Osteocyte (in vitro differentiated cells): ENCODE measurements at regions not wholly inside any gene's neighbourhood (a gene's known extent, or its start where the extent isn't known, plus 50 kb on each side); places are given as distances from the start of the nearest gene placed in this dataset.

Source experiments
- DNase-seq: peaks from one replicate; pipeline ENCODE4 v3.0.0; 2021; ENCODE audit warnings: mixed read lengths; ENCODE audit not compliant: unreplicated experiment; ENCODE audit errors: extremely low spot score
- H3K27ac Mint-ChIP-seq: one replicate; pipeline ENCODE4 v1.8.0; 2021; ENCODE audit warnings: mild to moderate bottlenecking, mixed read lengths; ENCODE audit not compliant: unreplicated experiment
- H3K27me3 Mint-ChIP-seq: one replicate; pipeline ENCODE4 v1.8.0; 2021; ENCODE audit warnings: mixed read lengths; ENCODE audit not compliant: unreplicated experiment
- H3K36me3 Mint-ChIP-seq: one replicate; pipeline ENCODE4 v1.8.0; 2021; ENCODE audit warnings: mixed read lengths; ENCODE audit not compliant: unreplicated experiment
- H3K4me1 Mint-ChIP-seq: one replicate; pipeline ENCODE4 v1.8.0; 2021; ENCODE audit warnings: mixed read lengths; ENCODE audit not compliant: unreplicated experiment
- H3K4me3 Mint-ChIP-seq: one replicate; pipeline ENCODE4 v1.8.0; 2021; ENCODE audit warnings: mild to moderate bottlenecking, moderate library complexity, mixed read lengths; ENCODE audit not compliant: unreplicated experiment
- H3K9me3 Mint-ChIP-seq: one replicate; pipeline ENCODE4 v1.8.0; 2021; ENCODE audit warnings: mixed read lengths; ENCODE audit not compliant: unreplicated experiment
- TF ChIP-seq, protein P1 (sequence below): fragments of 200-600 bp; sonication (generic); IDR thresholded peaks from 2 replicates; pipeline ENCODE4 v1.5.0; 2021; ENCODE audit warnings: antibody characterized with exemption, mild to moderate bottlenecking, moderate library complexity

DNA sequence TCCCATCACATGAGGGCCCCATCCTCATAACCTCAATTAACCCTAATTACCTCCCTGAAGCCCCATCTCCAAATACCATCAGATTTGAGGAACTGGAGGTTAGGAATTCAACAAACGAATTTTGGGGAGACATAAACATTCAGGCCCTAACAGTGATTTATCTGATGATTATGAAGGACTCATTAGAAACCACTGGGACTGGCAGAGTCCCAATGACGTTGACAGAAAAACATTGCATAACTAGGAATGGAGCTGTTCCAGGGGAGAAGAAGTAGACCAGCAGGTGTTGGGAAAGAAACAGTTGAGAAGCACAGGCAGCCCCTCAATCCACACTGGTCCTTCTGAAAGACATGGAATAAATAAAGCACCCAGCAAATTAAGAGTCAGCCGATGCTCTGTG lies 282.0 kb downstream of the MAP2K4 start:
- H3K9me3 Mint-ChIP-seq: peaks cover 5% of the 10 kb centered on the region
- TF ChIP-seq, protein P1, sequence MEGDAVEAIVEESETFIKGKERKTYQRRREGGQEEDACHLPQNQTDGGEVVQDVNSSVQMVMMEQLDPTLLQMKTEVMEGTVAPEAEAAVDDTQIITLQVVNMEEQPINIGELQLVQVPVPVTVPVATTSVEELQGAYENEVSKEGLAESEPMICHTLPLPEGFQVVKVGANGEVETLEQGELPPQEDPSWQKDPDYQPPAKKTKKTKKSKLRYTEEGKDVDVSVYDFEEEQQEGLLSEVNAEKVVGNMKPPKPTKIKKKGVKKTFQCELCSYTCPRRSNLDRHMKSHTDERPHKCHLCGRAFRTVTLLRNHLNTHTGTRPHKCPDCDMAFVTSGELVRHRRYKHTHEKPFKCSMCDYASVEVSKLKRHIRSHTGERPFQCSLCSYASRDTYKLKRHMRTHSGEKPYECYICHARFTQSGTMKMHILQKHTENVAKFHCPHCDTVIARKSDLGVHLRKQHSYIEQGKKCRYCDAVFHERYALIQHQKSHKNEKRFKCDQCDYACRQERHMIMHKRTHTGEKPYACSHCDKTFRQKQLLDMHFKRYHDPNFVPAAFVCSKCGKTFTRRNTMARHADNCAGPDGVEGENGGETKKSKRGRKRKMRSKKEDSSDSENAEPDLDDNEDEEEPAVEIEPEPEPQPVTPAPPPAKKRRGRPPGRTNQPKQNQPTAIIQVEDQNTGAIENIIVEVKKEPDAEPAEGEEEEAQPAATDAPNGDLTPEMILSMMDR: no peak
- DNase-seq: no peak
- no peak overlapping the region for H3K4me3 Mint-ChIP-seq
- peaks cover 10% of the 10 kb centered on the region for H3K4me1 Mint-ChIP-seq
- H3K27ac Mint-ChIP-seq: no peak overlapping the region
- H3K36me3 Mint-ChIP-seq: peaks cover 3% of the 10 kb centered on the region
- H3K27me3 Mint-ChIP-seq: no peaks in the 10 kb centered on the region

GRCh38 chr17:12310811-12311210 lies 290.1 kb downstream of the MAP2K4 start:
- no peak for DNase-seq
- TF ChIP-seq, protein P1: no peak
- no peaks in the 10 kb centered on the region for H3K27me3 Mint-ChIP-seq
- peaks cover 42% of the 10 kb centered on the region for H3K9me3 Mint-ChIP-seq
- H3K27ac Mint-ChIP-seq: no peak overlapping the region
- H3K4me3 Mint-ChIP-seq: no peak overlapping the region
- H3K4me1 Mint-ChIP-seq: no peaks in the 10 kb centered on the region
- H3K36me3 Mint-ChIP-seq: peaks cover 8% of the 10 kb centered on the region

GRCh38 chr17:12312692-12313091 lies 292.0 kb downstream of the MAP2K4 start:
- H3K4me1 Mint-ChIP-seq: no peaks in the 10 kb centered on the region
- DNase-seq: no peak
- H3K36me3 Mint-ChIP-seq: peaks cover 8% of the 10 kb centered on the region
- H3K27ac Mint-ChIP-seq: no peak overlapping the region
- peaks cover 42% of the 10 kb centered on the region for H3K9me3 Mint-ChIP-seq
- H3K27me3 Mint-ChIP-seq: no peaks in the 10 kb centered on the region
- TF ChIP-seq, protein P1: no peak
- no peak overlapping the region for H3K4me3 Mint-ChIP-seq

DNA sequence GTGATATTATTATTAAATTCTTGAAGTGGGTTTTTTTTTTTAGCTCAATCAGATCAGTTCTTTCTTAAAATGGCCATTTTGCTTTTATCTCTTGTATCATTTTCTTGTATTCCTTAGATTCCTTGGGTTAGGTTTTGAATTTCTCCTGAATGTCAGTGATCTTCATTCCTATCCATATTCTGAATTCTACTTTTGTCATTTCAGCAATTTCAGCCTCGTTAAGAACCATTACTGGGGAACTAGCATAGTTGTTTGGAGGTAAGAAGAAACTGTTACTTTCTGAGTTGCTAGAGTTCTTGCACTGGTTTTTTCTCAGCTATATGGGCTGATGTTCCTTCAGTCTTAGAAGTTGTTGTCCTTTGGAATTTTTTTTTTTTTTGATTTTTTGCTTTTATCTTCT lies 293.1 kb downstream of the MAP2K4 start:
- Mint-ChIP-seq H3K27me3 (no peaks in the 10 kb centered on the region), H3K27ac (no peak overlapping the region), H3K4me3 (no peak overlapping the region), H3K36me3 (peaks cover 8% of the 10 kb centered on the region), H3K9me3 (peaks cover 42% of the 10 kb centered on the region), H3K4me1 (peaks cover 2% of the 10 kb centered on the region)
- TF ChIP-seq, protein P1: no peak
- DNase-seq: no peak

- Mint-ChIP-seq H3K4me3 (no peak overlapping the region), H3K27ac (no peak overlapping the region), H3K9me3 (peaks cover 29% of the 10 kb centered on the region), H3K27me3 (no peaks in the 10 kb centered on the region), H3K36me3 (peaks cover 8% of the 10 kb centered on the region), H3K4me1 (peaks cover 11% of the 10 kb centered on the region)
- DNase-seq: no peak
- TF ChIP-seq, protein P1: no peak
Observed at GRCh38 chr17:12316021-12316420, 295.3 kb downstream of the MAP2K4 start.
